Ishikawa (cell line): ENCODE measurements at regions not wholly inside any gene's neighbourhood (a gene's known extent, or its start where the extent isn't known, plus 50 kb on each side); places are given as distances from the start of the nearest gene placed in this dataset.

Experiments used
- CEBPB ChIP-seq: IDR thresholded peaks from 2 replicates; pipeline ENCODE4 v1.6.1; 2012
- CREB1 ChIP-seq: IDR thresholded peaks from 2 replicates; pipeline ENCODE4 v1.6.1; 2012; ENCODE audit warnings: low read depth
- EGR1 ChIP-seq: IDR thresholded peaks from 2 replicates; pipeline ENCODE4 v1.6.1; 2012
- EP300 ChIP-seq: IDR thresholded peaks from 2 replicates; pipeline ENCODE4 v1.6.1; 2012; ENCODE audit warnings: borderline replicate concordance
- FOXM1 ChIP-seq: IDR thresholded peaks from 2 replicates; pipeline ENCODE4 v1.6.1; 2012; ENCODE audit warnings: low read depth, borderline replicate concordance
- MAX ChIP-seq: IDR thresholded peaks from 2 replicates; pipeline ENCODE4 v1.6.1; 2012
- NFIC ChIP-seq: IDR thresholded peaks from 2 replicates; pipeline ENCODE4 v1.6.1; 2012
- RAD21 ChIP-seq: IDR thresholded peaks from 2 replicates; pipeline ENCODE4 v1.6.1; 2012; ENCODE audit warnings: low read depth
- REST ChIP-seq: IDR thresholded peaks from 2 replicates; pipeline ENCODE4 v1.6.1; 2012; ENCODE audit warnings: low read depth, mild to moderate bottlenecking
- TAF1 ChIP-seq: IDR thresholded peaks from 2 replicates; pipeline ENCODE4 v1.6.1; 2012; ENCODE audit warnings: low read depth, mild to moderate bottlenecking
- TCF12 ChIP-seq: IDR thresholded peaks from 2 replicates; pipeline ENCODE4 v1.6.1; 2012; ENCODE audit warnings: low read depth
- TEAD4 ChIP-seq: IDR thresholded peaks from 2 replicates; pipeline ENCODE4 v1.6.1; 2012
- USF1 ChIP-seq: IDR thresholded peaks from 2 replicates; pipeline ENCODE4 v1.6.1; 2012
- YY1 ChIP-seq: IDR thresholded peaks from 2 replicates; pipeline ENCODE4 v1.6.1; 2012; ENCODE audit warnings: low read depth
- ZBTB7A ChIP-seq: IDR thresholded peaks from 2 replicates; pipeline ENCODE4 v1.6.1; 2012; ENCODE audit warnings: low read depth

GRCh38 chr4:159023741-159024140 is 79.1 kb upstream of the RAPGEF2 start:
- TF ChIP-seq CEBPB = no peak
- no peak for TF ChIP-seq TAF1
- TF ChIP-seq REST = no peak
- TF ChIP-seq NFIC = no peak
- TF ChIP-seq MAX = no peak
- TF ChIP-seq EGR1 = no peak
- TF ChIP-seq FOXM1 = no peak
- no peak for TF ChIP-seq EP300
- no peak for TF ChIP-seq CREB1
- TF ChIP-seq RAD21 = no peak
- no peak for TF ChIP-seq ZBTB7A
- TF ChIP-seq TEAD4 = no peak
- no peak for TF ChIP-seq YY1
- no peak for TF ChIP-seq TCF12
- no peak for TF ChIP-seq USF1

GRCh38 chr4:159024266-159024665 is 78.6 kb upstream of the RAPGEF2 start:
- no peak for TF ChIP-seq TEAD4

GRCh38 chr4:159024828-159025227 is 78.1 kb upstream of the RAPGEF2 start:
- TF ChIP-seq TCF12 = no peak
- TF ChIP-seq REST = no peak
- no peak for TF ChIP-seq MAX
- TF ChIP-seq FOXM1 = no peak
- TF ChIP-seq USF1 = no peak
- no peak for TF ChIP-seq EP300
- TF ChIP-seq CEBPB = no peak
- no peak for TF ChIP-seq TAF1
- TF ChIP-seq EGR1 = no peak
- no peak for TF ChIP-seq NFIC
- no peak for TF ChIP-seq RAD21
- TF ChIP-seq YY1 = no peak
- TF ChIP-seq CREB1 = no peak
- TF ChIP-seq TEAD4 = no peak
- TF ChIP-seq ZBTB7A = no peak

GRCh38 chr4:159026329-159026728 is 76.5 kb upstream of the RAPGEF2 start:
- no peak for TF ChIP-seq NFIC
- no peak for TF ChIP-seq USF1
- TF ChIP-seq TEAD4 = no peak
- no peak for TF ChIP-seq CEBPB
- TF ChIP-seq MAX = no peak
- no peak for TF ChIP-seq TCF12
- no peak for TF ChIP-seq TAF1
- no peak for TF ChIP-seq REST
- TF ChIP-seq EP300 = no peak
- TF ChIP-seq CREB1 = no peak
- TF ChIP-seq FOXM1 = no peak
- TF ChIP-seq ZBTB7A = no peak
- TF ChIP-seq EGR1 = no peak
- TF ChIP-seq YY1 = no peak
- TF ChIP-seq RAD21 = no peak

- TF ChIP-seq TCF12 = no peak
- no peak for TF ChIP-seq TEAD4
- no peak for TF ChIP-seq NFIC
- no peak for TF ChIP-seq ZBTB7A
- TF ChIP-seq CREB1 = no peak
- TF ChIP-seq YY1 = no peak
- TF ChIP-seq MAX = no peak
Measured at GRCh38 chr4:159027535-159027934, 75.3 kb upstream of the RAPGEF2 start.
